K562 (cell line): ENCODE measurements at regions not wholly inside any gene's neighbourhood (a gene's known extent, or its start where the extent isn't known, plus 50 kb on each side); places are given as distances from the start of the nearest gene placed in this dataset.

Experiments
- CBX8 ChIP-seq: fragments of 200-600 bp; sonication (generic); IDR thresholded peaks from 2 replicates; pipeline ENCODE4 v1.6.1; 2012; ENCODE audit warnings: borderline replicate concordance, mixed run types, low read depth, mild to moderate bottlenecking, moderate library complexity, mixed read lengths, low read length, control low read depth, inconsistent platforms; ENCODE audit not compliant: poor library complexity, severe bottlenecking; ENCODE audit errors: extremely low read depth
- CREB3 ChIP-seq: fragments of 450-650 bp; conservative IDR thresholded peaks from 2 replicates; pipeline ENCODE4 v1.6.1; 2016; ENCODE audit warnings: missing genetic modification characterization, low read depth, mild to moderate bottlenecking, missing compliant biosample characterization, moderate library complexity
- CTBP1 ChIP-seq: fragments of 450-650 bp; IDR thresholded peaks from 2 replicates; pipeline ENCODE4 v1.6.1; 2016; ENCODE audit warnings: borderline replicate concordance
- CTCF ChIP-seq, 3 experiments: IDR thresholded peaks in 2 of 3; conservative IDR thresholded peaks in 1 of 3; 2 replicates each; pipeline ENCODE4 v1.5.1; 2011 to 2012; ENCODE audit warnings: low read length in 3 of 3, mild to moderate bottlenecking in 3 of 3, control low read depth in 2 of 3, improper control_type of control experiment in 1 of 3, inconsistent platforms in 1 of 3, low read depth in 1 of 3, mixed read lengths in 1 of 3, moderate library complexity in 1 of 3; ENCODE audit not compliant: insufficient read depth in 2 of 3
- EZH2 ChIP-seq: IDR thresholded peaks from 2 replicates; pipeline ENCODE4 v1.6.1; 2012; ENCODE audit warnings: low read depth, mild to moderate bottlenecking, inconsistent platforms, low read length, borderline replicate concordance
- HCFC1 ChIP-seq: IDR thresholded peaks from 2 replicates; pipeline ENCODE4 v1.6.1; 2012; ENCODE audit warnings: low read depth, low read length, improper control_type of control experiment
- JUND ChIP-seq, 2 experiments: IDR thresholded peaks; 2 replicates in 1 of 2; 3 replicates in 1 of 2; pipeline ENCODE4 v1.6.1; 2011; ENCODE audit warnings: borderline replicate concordance in 2 of 2, low read depth in 2 of 2, low read length in 2 of 2, improper control_type of control experiment in 1 of 2, missing biosample characterization in 1 of 2, missing genetic modification characterization in 1 of 2, missing genetic modification reagents in 1 of 2
- MECOM ChIP-seq: fragments of 250-450 bp; sonication (Bioruptor Pico); IDR thresholded peaks from 2 replicates; pipeline ENCODE4 v1.8.0; 2022; ENCODE audit warnings: inconsistent platforms
- SRF ChIP-seq, 2 experiments: fragments of 250-450, 450-650 bp in 1 of 2; sonication (Bioruptor Pico) in 1 of 2; sonication (generic) in 1 of 2; formaldehyde crosslinking; IDR thresholded peaks; 2 replicates each; pipeline versions ENCODE4 v1.5.0 to v1.5.1; 2020 to 2022; ENCODE audit warnings: mild to moderate bottlenecking in 1 of 2, missing genetic modification reagents in 1 of 2
- TBL1XR1 ChIP-seq, 2 experiments: IDR thresholded peaks; 2 replicates each; pipeline ENCODE4 v1.6.1; 2012; ENCODE audit warnings: improper control_type of control experiment in 2 of 2, low read length in 2 of 2, mild to moderate bottlenecking in 1 of 2
- USF1 ChIP-seq: sonication (generic); formaldehyde crosslinking; IDR thresholded peaks from 2 replicates; pipeline ENCODE4 v1.9.0; 2022; ENCODE audit warnings: mild to moderate bottlenecking, missing genetic modification reagents
- ZNF830 ChIP-seq: fragments of 250-450 bp; sonication (Bioruptor Pico); IDR thresholded peaks from 2 replicates; pipeline ENCODE4 v1.5.0; 2021; ENCODE audit warnings: mild to moderate bottlenecking
- TF ChIP-seq, protein P1 (sequence below): fragments of 450-650 bp; IDR thresholded peaks from 2 replicates; pipeline ENCODE4 v1.6.1; 2017; ENCODE audit warnings: antibody characterized with exemption, mild to moderate bottlenecking

- no peak for TF ChIP-seq JUND (IDR thresholded peaks at IDR 0.05; ENCODE audit: borderline replicate concordance, low read depth, low read length)
- no peak for TF ChIP-seq JUND (tag; IDR thresholded peaks at IDR 0.05; ENCODE audit: borderline replicate concordance, low read depth, low read length)
- TF ChIP-seq MECOM (CRISPR knock-in tag), result no peak
- TF ChIP-seq, protein P1, sequence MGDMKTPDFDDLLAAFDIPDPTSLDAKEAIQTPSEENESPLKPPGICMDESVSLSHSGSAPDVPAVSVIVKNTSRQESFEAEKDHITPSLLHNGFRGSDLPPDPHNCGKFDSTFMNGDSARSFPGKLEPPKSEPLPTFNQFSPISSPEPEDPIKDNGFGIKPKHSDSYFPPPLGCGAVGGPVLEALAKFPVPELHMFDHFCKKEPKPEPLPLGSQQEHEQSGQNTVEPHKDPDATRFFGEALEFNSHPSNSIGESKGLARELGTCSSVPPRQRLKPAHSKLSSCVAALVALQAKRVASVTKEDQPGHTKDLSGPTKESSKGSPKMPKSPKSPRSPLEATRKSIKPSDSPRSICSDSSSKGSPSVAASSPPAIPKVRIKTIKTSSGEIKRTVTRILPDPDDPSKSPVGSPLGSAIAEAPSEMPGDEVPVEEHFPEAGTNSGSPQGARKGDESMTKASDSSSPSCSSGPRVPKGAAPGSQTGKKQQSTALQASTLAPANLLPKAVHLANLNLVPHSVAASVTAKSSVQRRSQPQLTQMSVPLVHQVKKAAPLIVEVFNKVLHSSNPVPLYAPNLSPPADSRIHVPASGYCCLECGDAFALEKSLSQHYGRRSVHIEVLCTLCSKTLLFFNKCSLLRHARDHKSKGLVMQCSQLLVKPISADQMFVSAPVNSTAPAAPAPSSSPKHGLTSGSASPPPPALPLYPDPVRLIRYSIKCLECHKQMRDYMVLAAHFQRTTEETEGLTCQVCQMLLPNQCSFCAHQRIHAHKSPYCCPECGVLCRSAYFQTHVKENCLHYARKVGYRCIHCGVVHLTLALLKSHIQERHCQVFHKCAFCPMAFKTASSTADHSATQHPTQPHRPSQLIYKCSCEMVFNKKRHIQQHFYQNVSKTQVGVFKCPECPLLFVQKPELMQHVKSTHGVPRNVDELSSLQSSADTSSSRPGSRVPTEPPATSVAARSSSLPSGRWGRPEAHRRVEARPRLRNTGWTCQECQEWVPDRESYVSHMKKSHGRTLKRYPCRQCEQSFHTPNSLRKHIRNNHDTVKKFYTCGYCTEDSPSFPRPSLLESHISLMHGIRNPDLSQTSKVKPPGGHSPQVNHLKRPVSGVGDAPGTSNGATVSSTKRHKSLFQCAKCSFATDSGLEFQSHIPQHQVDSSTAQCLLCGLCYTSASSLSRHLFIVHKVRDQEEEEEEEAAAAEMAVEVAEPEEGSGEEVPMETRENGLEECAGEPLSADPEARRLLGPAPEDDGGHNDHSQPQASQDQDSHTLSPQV, result no peak
- TF ChIP-seq ZNF830 (CRISPR knock-in tag), result no peak
- TF ChIP-seq CTCF (IDR thresholded peaks at IDR 0.05 in 2 of 3, conservative IDR thresholded peaks at IDR 0.05 in 1 of 3; ENCODE audit: insufficient read depth in 2 of 3, low read depth in 1 of 3, low read length in 3 of 3), result no peak
- no peak for TF ChIP-seq TBL1XR1 (IDR thresholded peaks at IDR 0.05; ENCODE audit: low read length in 2 of 2)
- TF ChIP-seq HCFC1, result no peak
- no peak for TF ChIP-seq CREB3 (tag)
- TF ChIP-seq EZH2, result no peak
- TF ChIP-seq CTBP1, result no peak
- TF ChIP-seq USF1, result no peak
- no peak for TF ChIP-seq SRF (CRISPR knock-in tag; IDR thresholded peaks at IDR 0.05)
- no peak for TF ChIP-seq CBX8
Measured at GRCh38 chr9:106111039-106111730, 416.8 kb downstream of the TMEM38B start.
